GM19193 (cell line): ENCODE measurements at regions not wholly inside any gene's neighbourhood (a gene's known extent, or its start where the extent isn't known, plus 50 kb on each side); places are given as distances from the start of the nearest gene placed in this dataset.

ENCODE experiments used
- POLR2A ChIP-seq: IDR thresholded peaks from 4 replicates; pipeline ENCODE4 v1.6.1; 2011; ENCODE audit not compliant: insufficient read depth, insufficient read length; ENCODE audit errors: extremely low read depth

DNA sequence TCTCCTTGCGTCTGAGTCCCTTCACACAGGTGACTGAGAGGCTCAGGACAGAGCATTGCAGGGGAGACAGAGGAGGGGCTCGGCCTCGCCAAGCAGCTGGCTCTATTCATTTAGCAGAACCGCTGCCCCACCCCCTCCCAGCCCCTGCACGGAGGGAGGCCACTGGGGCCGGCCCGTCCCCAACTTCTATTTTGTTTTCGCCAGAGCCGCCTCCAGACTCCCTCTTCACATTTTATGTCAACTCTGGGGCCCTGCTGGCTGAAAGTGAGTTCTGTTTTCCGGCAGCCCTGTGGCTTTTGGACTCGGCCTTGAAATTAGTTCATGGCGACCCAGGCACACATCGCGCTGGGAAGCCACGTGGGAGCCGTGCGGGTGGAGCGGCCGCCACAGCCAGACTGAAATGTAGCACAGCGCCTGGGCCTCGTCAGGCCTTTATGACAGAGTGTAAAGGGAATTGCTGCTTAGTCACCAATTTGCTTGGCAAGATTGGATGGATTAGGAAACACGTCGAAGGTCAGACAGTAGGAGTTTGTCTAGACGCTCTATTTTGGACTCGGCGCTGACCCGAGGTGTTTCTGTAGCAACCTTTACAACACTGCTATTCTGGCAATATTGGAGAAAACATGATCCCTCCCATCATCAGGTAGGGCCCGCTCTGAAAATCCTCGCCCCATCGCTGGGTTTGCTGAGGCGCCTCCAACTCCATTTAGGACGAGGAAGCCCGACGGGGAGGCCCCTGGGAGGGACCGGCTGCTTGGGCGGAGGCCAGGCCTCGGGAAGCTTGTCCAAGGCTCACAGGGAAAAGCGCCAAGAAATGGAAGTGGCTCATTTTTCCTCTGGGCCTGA lies 90.7 kb upstream of the CTDP1 start:
- no peak for TF ChIP-seq POLR2A

- TF ChIP-seq POLR2A = no peak
These were observed 90.0 kb upstream of the CTDP1 start for GRCh38 chr18:79589601-79590091.

DNA sequence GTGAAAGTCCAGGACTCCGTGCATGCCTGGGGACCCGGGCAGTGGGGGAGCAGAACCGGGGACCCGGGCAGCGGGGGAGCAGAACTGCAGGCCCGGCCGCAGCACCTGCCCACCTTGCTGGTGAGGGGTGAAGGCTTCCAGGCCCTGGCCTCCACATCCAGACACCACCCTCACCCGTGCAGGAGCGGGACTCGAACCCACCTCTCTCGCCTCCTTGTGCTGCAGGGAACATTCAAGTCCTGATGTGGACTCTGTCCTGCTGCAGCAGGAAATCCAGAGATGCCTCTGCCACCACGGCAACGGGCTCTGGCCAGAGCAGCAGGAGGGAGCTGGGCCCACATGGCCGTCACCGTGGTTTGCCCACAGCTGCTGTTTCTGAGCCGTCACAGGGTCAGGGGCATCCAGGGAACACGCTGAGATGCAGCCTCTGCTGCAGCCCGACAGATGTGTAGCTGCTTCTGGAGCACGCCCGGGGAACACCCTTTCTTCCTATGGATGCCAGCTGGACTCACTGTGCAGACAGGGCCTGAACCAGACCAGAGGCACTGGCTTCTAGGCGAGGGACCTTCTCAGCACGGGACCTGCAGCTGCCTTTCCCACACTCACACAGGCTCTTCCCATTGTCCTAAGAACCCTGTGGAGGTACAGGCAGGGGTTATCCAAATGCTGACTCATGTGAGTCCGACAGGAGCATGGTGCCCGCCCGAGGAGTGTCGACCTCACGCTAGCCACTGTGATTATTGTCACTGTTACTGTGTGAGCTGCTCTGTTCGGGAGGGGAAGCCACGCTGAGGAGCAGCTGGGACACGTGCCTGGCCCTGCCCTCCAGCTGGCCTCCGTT lies 89.2 kb upstream of the CTDP1 start:
- TF ChIP-seq POLR2A = no peak

- TF ChIP-seq POLR2A = no peak
These were observed 88.6 kb upstream of the CTDP1 start for GRCh38 chr18:79591032-79591308.

GRCh38 chr18:79595876-79596374 lies 83.7 kb upstream of the CTDP1 start:
- TF ChIP-seq POLR2A = no peak

- no peak for TF ChIP-seq POLR2A
These were observed 83.0 kb upstream of the CTDP1 start for GRCh38 chr18:79596446-79597175.

DNA sequence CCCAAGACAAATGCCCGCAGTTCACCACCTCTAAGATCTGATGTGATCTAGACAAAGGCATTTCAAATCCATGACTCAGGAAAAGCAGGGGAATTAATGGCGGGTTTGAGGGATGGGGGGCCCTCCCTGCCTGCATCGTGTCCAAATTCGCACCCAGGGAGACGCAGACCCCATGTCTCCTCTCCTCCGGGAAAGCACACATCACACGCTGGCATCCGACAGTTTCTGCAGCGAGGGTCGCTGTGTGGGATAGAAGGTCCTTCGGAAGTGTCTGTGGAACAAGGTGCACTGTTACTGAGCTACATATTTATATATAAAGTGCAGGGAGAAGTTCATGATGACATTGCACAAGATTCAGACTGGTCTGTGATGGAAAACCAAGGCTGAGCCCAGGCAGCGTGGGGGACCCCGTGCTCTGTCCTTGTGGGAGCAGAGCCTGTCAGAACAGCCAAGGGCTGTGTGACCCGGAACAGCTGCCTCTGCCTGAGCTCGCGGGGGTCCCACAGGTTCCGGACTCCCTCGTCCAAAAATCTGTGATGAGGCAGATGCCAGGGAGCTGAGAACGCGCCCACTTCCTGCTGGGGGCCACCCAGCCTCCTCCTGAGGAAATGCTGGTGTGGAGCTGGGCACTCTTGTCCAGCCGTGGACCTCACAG lies 82.3 kb upstream of the CTDP1 start:
- no peak for TF ChIP-seq POLR2A

- TF ChIP-seq POLR2A = no peak
These were observed 81.6 kb upstream of the CTDP1 start for GRCh38 chr18:79597831-79598632.

DNA sequence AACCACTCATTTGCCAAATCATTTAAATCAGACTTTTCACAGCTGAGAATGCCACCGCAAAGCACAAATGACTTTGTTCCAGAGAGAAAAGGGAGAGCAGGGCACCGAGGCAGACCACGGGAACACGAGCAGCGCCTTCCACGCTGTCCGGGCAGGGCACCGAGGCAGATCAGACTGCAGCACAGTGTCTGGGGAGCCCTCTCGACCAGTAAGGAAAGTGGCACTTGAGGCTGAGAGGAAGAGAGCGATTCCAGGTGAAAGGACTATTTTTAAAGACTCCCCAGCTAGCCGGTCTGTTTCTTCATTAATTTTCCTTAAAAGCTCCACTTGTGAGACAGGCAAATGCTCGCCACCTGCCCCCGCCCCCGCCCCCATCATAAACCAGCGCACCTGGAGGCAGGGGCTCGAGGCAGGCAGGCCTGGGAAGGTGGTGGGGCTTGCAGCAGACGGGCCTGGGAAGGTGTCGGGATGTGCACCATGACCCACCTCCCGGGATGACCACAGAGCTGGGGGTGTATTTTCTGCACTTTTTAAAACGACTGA lies 80.9 kb upstream of the CTDP1 start:
- TF ChIP-seq POLR2A = no peak

- no peak for TF ChIP-seq POLR2A
These were observed 80.1 kb upstream of the CTDP1 start for GRCh38 chr18:79599441-79599931.

DNA sequence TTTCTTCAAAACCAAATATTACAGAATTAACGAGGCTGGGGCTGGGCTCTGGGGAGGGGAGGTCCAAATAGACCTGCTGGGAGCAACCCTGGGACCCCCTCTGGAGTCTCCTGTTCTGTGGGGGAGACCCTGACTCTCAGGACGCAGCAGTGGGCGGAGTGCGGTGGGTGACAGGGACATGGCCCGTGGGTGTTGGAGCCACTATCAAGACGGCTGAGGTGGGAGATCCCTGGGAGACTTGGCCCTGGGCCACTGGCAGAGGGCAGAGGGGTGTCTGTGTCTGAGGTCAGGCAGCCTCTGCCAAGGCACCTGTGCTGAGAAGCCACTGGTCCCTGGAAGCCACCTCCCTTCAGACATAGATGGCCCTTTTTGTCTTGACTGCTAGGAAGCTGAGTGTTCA lies 79.5 kb upstream of the CTDP1 start:
- TF ChIP-seq POLR2A = no peak

DNA sequence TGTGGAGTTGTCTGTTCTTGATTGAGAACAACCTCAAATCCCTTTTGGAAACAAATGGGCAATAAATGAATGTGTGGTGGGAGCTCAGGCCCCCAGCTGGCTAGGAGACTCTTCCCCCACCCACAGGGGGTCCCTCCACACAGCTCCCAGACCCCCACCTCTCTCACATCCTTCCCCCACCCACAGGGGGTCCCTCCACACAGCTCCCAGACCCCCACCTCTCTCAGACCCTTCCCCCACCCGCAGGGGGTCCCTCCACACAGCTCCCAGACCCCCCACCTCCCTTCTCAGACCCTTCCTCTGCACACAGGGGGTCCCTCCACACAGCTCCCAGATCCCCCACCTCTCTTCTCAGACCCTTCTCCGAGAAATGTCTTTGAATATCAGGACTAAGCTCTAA lies 79.0 kb upstream of the CTDP1 start:
- TF ChIP-seq POLR2A = no peak

DNA sequence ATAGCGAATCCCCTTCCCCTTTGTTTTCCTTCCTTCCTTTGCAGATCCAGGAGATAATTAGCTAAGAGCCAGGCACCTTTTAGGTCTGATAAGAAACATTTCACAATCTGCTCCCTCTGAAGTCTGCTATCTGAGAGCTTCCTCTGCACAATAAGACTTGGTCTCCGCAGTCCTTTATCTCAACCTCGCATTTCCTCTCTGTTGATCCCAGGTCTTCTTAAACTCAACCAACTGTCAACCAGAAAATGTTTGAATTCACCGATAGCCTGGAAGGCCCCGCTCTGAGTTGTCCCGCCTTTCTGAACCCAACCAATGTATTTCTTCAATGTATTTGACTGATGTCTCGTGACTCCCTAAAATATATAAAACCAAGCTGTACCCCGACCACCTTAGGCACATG lies 78.4 kb upstream of the CTDP1 start:
- no peak for TF ChIP-seq POLR2A
